SIG-M5 treated with dmso at 0.1 percent for 504 hours (cell line): ENCODE measurements at regions not wholly inside any gene's neighbourhood (a gene's known extent, or its start where the extent isn't known, plus 50 kb on each side); places are given as distances from the start of the nearest gene placed in this dataset.

Experiments
- DNase-seq: peaks from one replicate; lab custom pipeline; 2025; ENCODE audit not compliant: unreplicated experiment; lab: John Stamatoyannopoulos, UW

DNA sequence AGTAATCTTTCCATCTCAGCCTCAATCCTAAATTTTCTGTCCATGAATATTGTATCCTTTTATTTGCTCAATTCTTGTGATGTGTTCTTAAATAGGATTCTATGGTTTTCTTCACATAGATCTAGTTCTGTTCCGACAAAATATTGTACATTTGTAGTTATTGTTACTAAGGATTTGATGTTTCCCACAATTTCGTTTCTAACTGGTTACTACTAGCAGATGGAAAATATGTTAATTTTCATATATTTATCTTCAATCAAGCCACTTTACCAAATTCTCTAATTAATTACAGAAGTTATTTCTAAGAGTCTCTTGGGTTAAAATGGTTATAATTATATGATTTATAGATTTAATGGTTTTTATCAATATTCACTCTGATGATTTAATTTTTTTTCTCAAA is 60.3 kb downstream of the SEC61B start:
- DNase-seq, result no peak

DNA sequence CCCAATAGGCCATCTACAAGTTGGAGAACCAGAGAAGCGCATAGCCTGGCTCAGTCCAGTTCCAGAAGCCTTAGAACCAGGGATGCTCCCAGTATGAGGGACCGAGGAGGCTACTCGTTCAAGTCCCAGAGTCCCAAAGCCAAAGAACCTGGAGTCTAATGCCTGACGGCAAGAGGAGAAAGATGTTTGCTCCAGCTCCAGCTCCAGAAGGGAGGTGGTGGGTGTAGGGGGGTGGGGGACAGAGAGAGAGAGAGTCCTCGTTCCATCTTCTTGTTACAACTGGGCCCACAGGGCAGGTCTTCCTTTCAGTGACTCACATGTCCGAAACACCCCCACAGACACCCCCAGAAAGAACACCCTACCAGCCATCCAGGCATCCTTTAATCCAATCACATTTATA is 63.9 kb downstream of the SEC61B start:
- no peak for DNase-seq

DNA sequence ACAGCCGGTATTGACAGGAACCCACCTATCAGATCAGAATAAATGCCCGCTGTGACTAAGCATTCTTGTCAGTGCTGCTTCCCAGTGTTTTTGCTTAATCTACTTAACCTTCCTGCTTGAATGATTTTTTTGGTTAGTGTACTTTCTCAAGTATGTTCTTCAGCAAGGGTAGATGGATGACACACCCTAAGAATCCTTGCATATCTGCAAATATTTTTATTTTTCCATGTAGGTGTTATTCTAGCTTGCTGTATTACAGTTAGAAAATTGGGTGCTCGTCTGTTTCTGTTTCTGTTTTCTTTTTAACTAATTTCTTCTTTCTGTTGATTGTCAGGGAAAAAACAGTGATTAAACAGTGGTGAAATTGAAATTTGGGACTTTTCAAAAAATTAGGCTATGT is 64.5 kb downstream of the SEC61B start:
- no peak for DNase-seq

DNA sequence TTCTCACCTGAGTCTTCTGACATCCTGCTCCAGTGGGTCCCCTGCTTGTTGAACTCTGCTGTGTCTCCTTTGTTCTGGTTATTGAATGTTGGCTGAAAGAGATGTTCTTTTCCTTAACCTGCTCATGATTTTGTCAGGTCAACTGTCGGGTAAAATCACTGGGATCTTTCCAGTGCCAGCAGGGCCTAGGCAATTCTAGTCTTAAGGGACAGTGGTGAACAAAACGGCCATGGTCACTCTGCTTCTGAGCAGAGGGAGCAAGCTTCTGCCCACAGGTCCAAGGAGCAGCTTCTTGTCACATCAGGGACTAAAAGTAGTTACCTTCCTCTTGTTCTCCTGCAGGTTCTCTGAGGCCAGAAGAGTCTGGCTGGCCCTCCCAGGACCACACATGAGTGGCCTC is 65.6 kb downstream of the SEC61B start:
- DNase-seq, result no peak

DNA sequence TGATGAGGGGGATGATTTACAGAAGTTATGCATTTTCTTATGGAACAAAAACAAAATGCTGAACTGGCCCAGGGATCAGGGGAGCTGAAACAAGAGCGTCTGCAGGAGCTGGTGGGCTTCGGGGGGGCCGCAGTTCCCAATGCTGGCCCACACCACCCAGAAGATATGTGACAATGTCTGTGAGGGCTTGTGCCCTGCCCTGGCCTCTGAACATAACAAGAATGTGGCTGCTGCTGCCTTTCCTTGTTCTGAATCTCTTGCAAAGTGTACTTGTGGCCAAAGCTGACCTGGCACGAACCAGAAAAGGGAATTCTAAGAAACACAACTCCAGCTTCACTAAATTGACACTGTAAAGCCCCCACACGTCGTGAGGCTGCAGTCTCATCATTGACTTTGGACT is 66.7 kb downstream of the SEC61B start:
- no peak for DNase-seq

DNA sequence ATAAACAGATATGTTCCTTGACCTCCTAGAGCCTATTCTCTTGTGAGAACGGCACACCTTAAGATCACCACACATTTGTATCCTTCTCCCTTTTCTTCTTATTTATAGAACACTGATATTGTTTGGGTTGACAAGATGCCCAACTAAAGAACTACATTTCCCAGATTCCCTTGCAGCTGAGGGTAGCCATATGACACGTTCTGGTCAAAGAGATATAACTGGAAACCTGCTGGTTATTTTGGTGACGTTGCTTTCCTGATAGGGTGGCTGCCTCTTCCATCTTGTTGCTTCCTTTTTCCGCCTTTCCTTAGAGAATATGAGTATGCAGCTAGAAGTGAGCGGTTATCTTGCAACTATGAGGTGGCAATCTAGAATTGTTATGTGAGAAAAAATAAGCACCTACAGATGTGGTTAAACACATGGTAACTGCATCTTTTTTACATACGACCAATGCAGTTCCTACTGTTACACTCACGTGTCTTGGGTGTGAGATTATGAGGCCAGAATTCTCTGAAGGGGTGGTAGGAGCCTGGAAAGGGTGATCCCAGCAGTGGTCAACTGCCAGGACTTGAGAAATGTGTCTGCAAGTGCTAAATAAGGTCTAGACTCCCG is 72.9 kb downstream of the SEC61B start:
- DNase-seq, result peak; percentile 22

DNA sequence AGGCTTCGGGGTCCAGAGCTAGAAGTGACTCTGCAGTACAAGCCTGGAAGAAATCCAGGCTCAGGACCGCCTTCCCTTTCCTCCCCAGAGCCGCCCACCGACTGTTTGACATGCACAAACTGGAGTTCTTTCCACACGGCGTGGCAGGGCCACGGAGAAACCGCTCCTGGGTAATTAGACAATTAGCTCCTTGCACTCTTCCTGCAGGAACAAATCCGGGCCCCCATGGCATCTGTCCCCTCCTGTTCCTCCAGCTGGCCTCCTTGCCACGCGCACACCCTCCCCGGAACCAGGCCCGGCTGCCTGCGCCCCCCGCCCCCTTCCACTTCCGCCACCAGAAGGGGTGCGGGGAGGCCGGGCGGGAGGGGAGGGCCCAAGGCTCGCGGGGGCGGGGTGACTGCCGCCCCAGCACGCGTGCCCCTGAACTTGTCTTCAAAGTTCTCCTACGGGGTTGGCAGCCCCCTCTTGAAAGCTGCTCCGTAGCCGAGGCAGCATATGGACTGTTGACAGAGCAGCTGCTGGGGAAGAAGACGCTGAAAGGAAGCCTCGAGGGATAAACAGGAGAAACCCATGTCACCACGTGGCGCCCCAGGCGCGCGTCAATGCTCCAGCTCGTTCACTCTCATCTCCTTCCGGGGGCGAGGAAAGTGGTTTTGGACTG is 74.3 kb downstream of the SEC61B start:
- no peak for DNase-seq

DNA sequence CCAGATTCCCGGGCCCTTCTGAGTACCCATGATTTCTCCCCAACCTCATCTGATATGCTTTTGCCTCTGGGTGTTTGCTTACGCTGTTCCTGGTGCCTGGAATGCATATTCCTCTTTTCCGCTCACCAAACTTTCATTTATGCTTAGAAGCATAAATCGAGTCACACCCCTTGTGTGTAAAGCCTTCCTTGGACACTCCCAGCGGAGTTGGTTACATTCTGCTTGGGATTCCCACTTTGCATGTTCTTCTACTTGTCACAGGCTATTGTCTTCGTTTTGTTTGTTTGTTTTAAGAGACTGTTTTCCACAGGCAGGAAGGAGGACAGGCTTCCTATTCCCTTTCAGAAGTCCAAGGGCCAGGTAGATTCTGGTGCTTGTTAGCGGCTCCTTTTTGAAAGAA is 76.5 kb downstream of the SEC61B start:
- DNase-seq, result no peak

DNA sequence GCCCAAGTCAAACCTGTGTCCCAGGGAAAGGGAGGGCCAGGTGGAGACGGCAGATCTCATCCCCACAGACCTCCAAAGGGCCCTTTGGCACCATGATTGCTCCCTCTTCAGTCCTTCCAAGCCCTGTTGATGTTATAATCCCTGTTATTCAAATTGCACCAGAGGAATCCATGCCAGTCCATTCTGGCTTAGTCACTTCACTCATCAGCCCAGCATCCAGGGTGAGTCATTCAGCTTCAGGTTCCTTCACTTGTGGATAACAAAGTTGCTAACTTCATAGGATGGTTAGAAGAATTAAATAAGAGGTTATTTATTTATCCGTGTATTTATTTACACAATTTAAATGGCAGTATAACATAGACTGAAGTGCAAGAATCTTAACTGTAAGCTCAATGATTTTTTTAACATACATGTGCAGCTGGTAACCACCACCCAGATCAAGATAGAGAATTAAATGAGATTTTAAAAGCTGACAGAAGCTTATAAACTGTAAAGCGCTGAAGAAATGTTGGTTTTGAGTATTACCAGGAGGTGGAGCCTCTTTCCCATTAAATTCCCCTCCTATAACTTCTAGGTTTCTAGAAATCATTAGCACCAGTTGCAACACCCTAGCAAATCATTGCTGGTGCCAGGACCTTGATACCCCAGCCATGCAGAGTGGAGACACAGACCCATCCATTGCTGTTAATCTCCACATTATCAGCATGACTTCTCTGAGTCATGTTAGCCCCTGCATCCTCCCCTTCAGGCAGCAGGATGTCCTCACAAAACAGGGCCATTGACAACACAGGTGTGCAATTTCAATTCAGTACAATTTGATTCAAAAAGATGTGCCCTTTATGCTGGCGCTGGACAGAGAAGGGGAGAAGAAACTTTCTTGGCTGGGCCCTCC is 77.4 kb downstream of the SEC61B start:
- peak; percentile 17 for DNase-seq

DNA sequence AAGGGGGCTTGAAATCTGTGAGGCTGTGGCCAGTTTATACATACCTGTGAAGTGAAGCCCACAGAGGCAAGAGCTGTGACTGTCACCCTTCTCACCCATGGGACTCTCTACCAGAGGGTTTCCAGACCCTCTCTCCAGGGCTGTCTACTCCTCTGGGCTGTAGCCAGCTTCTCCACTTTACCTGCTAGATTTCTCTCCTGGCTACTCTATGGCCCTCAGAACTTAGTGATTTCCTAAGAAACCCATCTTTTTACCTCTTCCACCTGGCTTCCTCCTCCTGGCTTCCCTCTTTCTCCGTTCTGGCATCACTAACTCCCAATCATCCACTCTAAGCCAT is 78.0 kb downstream of the SEC61B start:
- no peak for DNase-seq

DNA sequence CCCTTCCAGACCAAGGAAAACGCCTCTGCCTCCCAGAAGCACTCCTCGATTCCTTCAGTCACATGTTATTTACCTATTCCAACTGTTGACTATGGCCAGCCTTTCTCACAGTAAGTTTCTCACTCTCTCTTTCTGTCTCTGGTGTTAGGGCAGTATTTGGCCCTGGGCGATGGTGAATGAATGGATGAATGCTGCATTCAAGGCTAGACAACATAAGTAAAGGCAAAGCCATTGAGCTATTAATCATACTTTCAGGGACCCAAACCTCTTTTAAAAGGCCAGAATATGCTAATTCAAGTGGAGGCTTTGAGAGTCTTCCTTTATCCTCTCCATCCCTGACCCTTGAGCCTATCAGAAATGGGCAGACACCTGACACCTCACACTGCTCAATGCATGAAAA is 78.5 kb downstream of the SEC61B start:
- DNase-seq, result no peak

DNA sequence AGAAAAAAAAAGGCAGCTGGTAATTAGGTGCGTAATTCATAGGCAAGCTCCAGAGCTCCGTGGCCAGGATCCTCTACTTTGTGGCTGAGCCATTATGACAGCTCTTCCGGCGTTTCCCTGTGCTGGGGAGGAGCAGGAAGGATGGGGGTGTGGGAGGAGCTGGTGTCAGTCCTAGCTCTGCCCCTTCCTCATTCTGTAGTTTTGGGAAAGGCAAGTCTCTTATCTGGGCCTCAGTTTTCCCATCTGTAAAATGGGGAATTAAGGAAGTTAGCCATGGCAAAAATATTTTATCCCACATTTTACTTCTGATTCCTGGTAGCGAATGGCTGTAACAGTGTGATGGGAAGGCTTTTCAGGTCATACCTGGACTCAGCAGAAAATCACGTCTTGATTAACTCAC is 81.1 kb downstream of the SEC61B start:
- no peak for DNase-seq

DNA sequence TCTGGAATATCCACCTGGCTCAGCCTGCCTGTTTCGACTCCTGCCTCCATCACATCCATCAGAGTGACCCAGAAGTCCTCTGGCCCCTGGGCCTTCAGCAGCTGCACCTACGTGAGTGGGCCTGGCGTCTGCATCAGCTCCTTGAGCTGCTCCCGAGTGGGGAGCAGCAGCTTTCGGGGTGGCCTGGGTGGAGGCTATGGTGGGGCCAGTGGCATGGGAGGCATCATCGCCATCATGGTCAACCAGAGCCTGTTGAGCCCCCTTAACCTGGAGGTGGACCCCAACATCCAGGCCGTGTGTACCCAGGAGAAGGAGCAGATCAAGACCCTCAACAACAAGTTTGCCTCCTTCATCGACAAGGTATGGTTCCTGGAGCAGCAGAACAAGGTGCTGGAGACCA is 83.0 kb downstream of the SEC61B start:
- no peak for DNase-seq

DNA sequence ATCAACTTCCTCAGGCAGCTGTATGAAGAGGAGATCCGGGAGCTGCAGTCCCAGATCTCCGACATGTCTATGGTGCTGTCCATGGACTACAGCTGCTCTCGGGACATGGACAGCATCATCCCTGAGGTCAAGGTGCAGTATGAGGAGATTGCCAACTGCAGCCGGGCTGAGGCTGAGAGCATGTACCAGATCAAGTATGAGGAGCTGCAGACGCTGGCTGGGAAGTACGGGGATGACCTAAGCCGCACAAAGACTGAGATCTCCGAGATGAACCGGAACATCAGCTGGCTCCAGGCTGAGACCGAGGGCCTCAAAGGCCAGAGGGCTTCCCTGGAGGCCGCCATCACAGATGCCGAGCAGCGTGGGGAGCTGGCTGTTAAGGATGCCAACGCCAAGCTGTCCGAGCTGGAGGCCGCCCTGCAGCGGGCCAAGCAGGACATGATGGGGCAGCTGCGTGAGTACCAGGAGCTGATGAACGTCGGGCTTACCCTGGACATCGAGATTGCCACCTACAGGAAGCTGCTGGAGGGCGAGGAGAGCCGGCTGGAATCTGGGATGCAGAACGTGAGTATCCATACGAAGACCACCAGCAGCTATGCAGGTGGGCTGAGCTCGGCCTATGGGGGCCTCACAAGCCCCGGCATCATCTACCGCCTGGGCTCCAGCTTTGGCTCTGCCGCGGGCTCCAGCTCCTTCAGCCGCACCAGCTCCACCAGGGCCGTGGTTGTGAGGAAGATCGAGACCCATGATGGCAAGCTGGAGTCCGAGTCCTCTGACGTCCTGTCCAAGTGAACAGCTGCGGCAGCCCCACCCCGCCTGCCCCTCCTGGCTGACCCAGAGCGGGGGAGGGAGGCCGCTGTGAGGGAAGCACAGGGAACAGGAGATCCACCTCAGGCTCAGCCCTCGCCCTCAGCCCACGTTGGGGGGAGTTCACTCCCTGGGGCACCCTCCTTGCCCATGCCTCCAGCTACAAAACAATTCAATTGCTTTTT is 84.0 kb downstream of the SEC61B start:
- no peak for DNase-seq

DNA sequence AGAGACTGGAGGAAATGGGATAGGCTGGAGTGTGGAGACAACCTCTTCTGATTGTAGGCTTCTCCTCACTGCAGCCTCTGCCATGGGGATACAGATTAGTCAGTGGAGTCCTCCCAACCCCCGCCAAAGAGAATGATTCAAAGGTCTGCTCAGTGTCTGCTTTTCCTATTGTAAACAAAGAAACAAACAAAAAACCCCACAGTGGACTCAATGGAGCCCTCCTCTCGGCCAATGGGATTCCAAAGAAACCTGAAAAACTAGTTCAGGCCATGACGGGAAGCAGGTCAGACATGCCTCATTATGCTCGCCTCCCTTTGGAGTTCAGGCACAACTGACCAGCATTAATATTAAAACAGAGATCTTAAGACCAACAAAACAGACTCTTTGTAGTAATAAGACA is 85.8 kb downstream of the SEC61B start:
- peak; percentile 39 for DNase-seq

DNA sequence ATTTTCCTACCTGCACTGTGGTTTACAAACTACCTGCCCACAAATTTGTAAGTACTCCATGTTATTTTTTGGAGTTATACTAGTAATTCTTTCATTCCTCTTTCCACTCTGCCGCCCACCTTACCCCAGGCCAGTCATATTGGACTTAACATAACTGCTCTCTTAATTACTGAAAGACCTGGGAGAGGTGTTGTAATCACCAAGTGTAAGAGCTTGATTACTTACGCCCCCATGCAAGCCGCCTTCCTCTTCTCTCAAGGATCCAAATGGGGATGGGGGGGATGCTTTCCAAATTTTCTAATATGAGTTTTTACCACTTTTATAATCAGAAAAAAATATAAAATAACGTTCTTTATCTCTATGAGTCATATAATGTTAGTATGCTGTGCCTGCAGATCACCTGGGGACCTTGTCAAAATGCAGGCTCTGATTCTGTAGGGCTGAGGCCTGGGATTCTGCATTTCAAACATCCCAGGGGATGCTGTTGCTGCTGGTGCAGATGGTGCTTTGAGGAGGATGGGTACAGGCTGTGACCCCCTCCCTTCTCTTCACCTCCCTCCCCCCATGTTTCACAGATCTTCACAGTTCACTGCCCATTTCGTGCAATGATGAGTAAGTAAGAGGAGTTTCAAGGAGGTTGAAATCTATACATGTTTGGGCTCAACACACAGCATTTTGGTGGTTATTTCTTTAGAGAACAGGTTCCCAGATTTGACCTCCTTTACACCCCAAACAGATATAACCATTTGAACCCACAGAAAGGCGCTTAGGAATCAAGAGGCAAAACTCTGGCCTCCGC is 87.3 kb downstream of the SEC61B start:
- no peak for DNase-seq

DNA sequence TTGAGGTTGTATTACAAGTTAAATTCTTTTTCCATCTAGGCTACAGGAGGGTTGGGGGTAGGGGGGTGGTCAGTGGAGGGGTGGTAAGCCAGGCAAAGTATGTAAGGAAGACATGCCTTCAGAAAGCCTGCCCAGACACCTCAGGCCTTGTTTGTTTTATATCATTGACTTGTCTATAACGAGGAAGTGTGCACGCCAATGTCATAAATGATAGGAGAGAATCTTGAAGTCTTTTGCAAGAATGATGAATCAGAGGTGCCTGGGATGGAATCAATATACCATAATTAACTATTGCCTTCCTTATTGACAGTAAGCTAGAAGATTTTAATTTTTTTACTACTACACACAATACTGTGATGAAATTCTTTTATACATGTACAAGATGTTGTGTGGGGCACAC is 90.7 kb downstream of the SEC61B start:
- DNase-seq, result no peak

DNA sequence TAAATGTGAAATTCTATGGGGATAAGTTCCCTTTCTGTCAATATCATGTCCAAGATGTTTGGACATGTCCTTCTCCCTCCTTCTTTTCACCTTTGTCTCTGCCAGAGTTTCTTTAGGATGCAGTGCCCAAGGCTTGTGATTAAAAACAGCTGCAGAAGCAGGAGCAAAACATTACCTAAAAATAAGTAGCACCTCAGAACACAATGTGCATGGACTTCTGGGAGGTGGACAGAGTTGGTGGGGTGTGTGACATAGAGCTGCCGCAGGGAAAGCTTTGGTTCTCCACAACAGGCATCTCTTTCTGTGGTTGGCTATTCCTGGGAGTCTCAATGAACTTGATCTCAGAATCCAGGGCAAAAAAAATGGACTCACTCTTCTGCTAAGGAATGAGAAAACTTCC is 97.0 kb downstream of the SEC61B start:
- DNase-seq, result no peak

DNA sequence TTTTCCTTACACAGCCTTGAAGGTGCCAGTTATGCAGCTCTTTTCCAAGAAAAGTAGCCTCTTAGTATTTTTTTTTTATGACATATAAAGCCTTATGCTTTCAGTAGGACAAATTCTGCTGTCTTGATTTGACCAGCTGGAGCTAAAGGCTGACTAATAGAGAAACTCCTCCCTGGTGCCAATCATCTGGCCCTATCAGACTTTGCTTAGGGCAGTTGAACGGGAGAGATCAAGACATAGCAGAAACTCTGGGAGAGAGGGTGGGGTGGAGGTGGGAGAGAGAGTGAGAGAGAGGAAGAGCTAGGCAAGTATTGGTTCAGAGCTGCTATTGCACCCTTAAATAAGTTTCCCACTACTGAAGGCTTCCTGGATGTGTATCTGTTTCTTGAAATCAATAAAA is 100.2 kb downstream of the SEC61B start:
- no peak for DNase-seq
